ENCODE measurements at regions not wholly inside any gene's neighbourhood (a gene's known extent, or its start where the extent isn't known, plus 50 kb on each side); places are given as distances from the start of the nearest gene placed in this dataset.

DNA sequence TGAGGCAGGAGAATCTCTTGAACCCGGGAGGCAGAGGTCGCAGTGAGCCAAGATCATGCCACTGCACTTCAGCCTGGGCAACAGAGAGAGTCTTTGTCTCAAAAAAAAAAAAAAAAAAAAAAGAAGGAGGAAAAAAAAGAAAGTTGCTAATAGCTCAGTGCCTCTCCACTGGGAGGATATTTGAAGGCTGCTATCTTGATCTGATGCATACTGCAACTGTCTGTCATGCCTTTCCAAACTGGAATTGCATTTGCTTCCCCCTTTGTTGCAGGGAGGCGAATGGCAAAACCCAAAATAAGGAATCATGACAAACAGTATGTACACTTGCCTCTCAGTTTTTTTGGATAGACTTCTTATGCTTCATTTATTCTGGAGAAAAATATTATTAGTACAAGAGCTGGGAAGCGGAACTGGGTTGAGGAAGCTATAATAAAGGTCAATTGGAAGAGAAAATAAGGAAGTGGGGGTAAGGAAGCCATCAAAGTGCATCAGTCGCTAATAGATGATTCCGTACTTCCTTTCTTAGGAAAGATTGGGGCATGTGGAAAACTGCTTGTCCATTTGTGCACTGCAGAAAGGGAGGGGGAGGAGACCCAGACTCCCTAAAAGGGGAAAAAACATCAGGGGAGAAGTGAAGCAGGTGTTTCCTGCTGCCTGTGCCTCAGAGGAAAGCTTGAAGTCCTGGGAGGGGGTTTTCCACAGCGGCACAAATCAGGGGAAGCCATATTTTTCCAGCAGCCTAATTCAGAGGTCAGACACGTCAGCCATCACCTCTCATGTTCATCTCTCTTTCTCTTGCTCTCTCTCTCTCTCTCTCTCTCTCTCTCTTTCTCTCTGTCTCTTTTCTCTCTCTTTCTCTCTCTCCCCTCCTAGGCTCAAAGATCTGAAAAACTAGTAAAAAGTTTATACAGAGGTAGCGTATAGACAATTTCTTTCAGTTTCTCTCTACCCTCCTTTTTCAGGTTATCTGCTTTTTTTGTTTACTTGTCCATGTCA, 301.4 kb upstream of the TNP1 start:
- Histone ChIP-seq H3K36me3 (replicated peaks in 1 of 2; ENCODE audit: control extremely low read depth in 1 of 2, control insufficient read depth in 1 of 2, extremely low read depth in 1 of 2, insufficient read depth in 2 of 2, low read length in 1 of 2) (no peaks in the 10 kb centered on the region), H3K79me2 (ENCODE audit: control insufficient read depth, insufficient read depth, low read length) (no peaks in the 10 kb centered on the region), H3K4me2 (replicated peaks; ENCODE audit: low read depth, low read length, poor library complexity, severe bottlenecking) (no peak overlapping the region), H3K9me3 (ENCODE audit: control extremely low read depth in 1 of 3, control insufficient read depth in 2 of 3, insufficient read depth in 1 of 3, low read length in 2 of 3) (peaks cover 0 to 5% (median 0%) of the 10 kb centered on the region in 3 donors), H3K4me3 (ENCODE audit: control extremely low read depth in 1 of 5, extremely low read depth in 1 of 5, insufficient read depth in 1 of 5, low read depth in 2 of 5, low read length in 4 of 5) (no peak overlapping the region), H2AFZ (ENCODE audit: insufficient read depth, low read depth, low read length, poor library complexity, severe bottlenecking) (no peak overlapping the region), H3K27ac (ENCODE audit: low read length in 2 of 2) (no peak overlapping the region), H3K27me3 (replicated peaks in 1 of 4; ENCODE audit: control extremely low read depth in 1 of 4, control insufficient read depth in 3 of 4, insufficient read depth in 4 of 4, low read length in 3 of 4) (peaks cover 0 to 18% (median 3%) of the 10 kb centered on the region in 4 experiments), H4K20me1 (ENCODE audit: control insufficient read depth, insufficient read depth, low read length, poor library complexity, severe bottlenecking) (no peaks in the 10 kb centered on the region), H3K4me1 (ENCODE audit: control insufficient read depth in 2 of 2, insufficient read depth in 2 of 2, low read length in 2 of 2) (peaks cover 0 to 5% of the 10 kb centered on the region in 2 donors), H3K9ac (ENCODE audit: low read length) (no peak overlapping the region)
- CTCF ChIA-PET, result no interaction called here
- H3K4me1 Mint-ChIP-seq, result no peaks in the 10 kb centered on the region
- no peak for TF ChIP-seq EZH2 (IDR thresholded peaks at IDR 0.05; ENCODE audit: borderline replicate concordance, insufficient read depth, low read depth, low read length, poor library complexity, severe bottlenecking)
- TF ChIP-seq, protein P1, sequence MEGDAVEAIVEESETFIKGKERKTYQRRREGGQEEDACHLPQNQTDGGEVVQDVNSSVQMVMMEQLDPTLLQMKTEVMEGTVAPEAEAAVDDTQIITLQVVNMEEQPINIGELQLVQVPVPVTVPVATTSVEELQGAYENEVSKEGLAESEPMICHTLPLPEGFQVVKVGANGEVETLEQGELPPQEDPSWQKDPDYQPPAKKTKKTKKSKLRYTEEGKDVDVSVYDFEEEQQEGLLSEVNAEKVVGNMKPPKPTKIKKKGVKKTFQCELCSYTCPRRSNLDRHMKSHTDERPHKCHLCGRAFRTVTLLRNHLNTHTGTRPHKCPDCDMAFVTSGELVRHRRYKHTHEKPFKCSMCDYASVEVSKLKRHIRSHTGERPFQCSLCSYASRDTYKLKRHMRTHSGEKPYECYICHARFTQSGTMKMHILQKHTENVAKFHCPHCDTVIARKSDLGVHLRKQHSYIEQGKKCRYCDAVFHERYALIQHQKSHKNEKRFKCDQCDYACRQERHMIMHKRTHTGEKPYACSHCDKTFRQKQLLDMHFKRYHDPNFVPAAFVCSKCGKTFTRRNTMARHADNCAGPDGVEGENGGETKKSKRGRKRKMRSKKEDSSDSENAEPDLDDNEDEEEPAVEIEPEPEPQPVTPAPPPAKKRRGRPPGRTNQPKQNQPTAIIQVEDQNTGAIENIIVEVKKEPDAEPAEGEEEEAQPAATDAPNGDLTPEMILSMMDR (IDR thresholded peaks at IDR 0.05), result no peak
- POLR2A ChIA-PET, result no interaction called here
- WGBS (ENCODE audit: insufficient coverage), result 29% methylated on average over 7 of the region's 9 CpGs
- intact Hi-C loops (cut with micrococcal nuclease), result no loop called here
- H3K4me3 Mint-ChIP-seq, result no peak overlapping the region
- DNase-seq, result no peak
- H3K27me3 Mint-ChIP-seq, result peaks cover 53% of the 10 kb centered on the region
- no peak for ATAC-seq (ENCODE audit: low read depth)
- no peaks in the 10 kb centered on the region for H3K9me3 Mint-ChIP-seq (ENCODE audit: insufficient read depth)
- no peak overlapping the region for H3K27ac Mint-ChIP-seq

- H3K9me3 Mint-ChIP-seq (ENCODE audit: insufficient read depth), result no peaks in the 10 kb centered on the region
- Histone ChIP-seq H3K4me3 (ENCODE audit: control extremely low read depth in 1 of 5, extremely low read depth in 1 of 5, insufficient read depth in 1 of 5, low read depth in 2 of 5, low read length in 4 of 5) (no peak overlapping the region), H2AFZ (ENCODE audit: insufficient read depth, low read depth, low read length, poor library complexity, severe bottlenecking) (no peak overlapping the region), H3K9me3 (ENCODE audit: control extremely low read depth in 1 of 3, control insufficient read depth in 2 of 3, insufficient read depth in 1 of 3, low read length in 2 of 3) (peaks cover 0 to 5% (median 0%) of the 10 kb centered on the region in 3 donors), H4K20me1 (ENCODE audit: control insufficient read depth, insufficient read depth, low read length, poor library complexity, severe bottlenecking) (no peaks in the 10 kb centered on the region), H3K36me3 (replicated peaks in 1 of 2; ENCODE audit: control extremely low read depth in 1 of 2, control insufficient read depth in 1 of 2, extremely low read depth in 1 of 2, insufficient read depth in 2 of 2, low read length in 1 of 2) (no peaks in the 10 kb centered on the region), H3K4me2 (replicated peaks; ENCODE audit: low read depth, low read length, poor library complexity, severe bottlenecking) (no peak overlapping the region), H3K4me1 (ENCODE audit: control insufficient read depth in 2 of 2, insufficient read depth in 2 of 2, low read length in 2 of 2) (peaks cover 0 to 5% of the 10 kb centered on the region in 2 donors), H3K27ac (ENCODE audit: low read length in 2 of 2) (no peak overlapping the region), H3K27me3 (replicated peaks in 1 of 4; ENCODE audit: control extremely low read depth in 1 of 4, control insufficient read depth in 3 of 4, insufficient read depth in 4 of 4, low read length in 3 of 4) (peaks cover 0 to 18% (median 3%) of the 10 kb centered on the region in 4 experiments), H3K79me2 (ENCODE audit: control insufficient read depth, insufficient read depth, low read length) (no peaks in the 10 kb centered on the region), H3K9ac (ENCODE audit: low read length) (no peak overlapping the region)
- WGBS (ENCODE audit: insufficient coverage), result no CpG with 5 or more reads among the region's 4 CpGs
- peaks cover 53% of the 10 kb centered on the region for H3K27me3 Mint-ChIP-seq
- CTCF ChIA-PET, result no interaction called here
- DNase-seq, result no peak
- H3K27ac Mint-ChIP-seq, result no peak overlapping the region
- POLR2A ChIA-PET, result no interaction called here
- no peak overlapping the region for H3K4me3 Mint-ChIP-seq
- TF ChIP-seq, protein P1 (IDR thresholded peaks at IDR 0.05), result no peak
- no peak for TF ChIP-seq EZH2 (IDR thresholded peaks at IDR 0.05; ENCODE audit: borderline replicate concordance, insufficient read depth, low read depth, low read length, poor library complexity, severe bottlenecking)
- intact Hi-C loops (cut with micrococcal nuclease), result no loop called here
- H3K4me1 Mint-ChIP-seq, result no peaks in the 10 kb centered on the region
- ATAC-seq (ENCODE audit: low read depth), result no peak
These were observed 300.4 kb upstream of the TNP1 start for GRCh38 chr2:217160103-217160743.
